Iris pigment epithelial cell (primary cell): ENCODE measurements at regions not wholly inside any gene's neighbourhood (a gene's known extent, or its start where the extent isn't known, plus 50 kb on each side); places are given as distances from the start of the nearest gene placed in this dataset.

Experiments used
- DNase-seq: peaks from one replicate; pipeline ENCODE4 v3.0.0-alpha.2; 2011; ENCODE audit warnings: low read depth

GRCh38 chr5:117212866-117213265 lies 638.2 kb upstream of the SEMA6A start:
- no peak for DNase-seq

DNA sequence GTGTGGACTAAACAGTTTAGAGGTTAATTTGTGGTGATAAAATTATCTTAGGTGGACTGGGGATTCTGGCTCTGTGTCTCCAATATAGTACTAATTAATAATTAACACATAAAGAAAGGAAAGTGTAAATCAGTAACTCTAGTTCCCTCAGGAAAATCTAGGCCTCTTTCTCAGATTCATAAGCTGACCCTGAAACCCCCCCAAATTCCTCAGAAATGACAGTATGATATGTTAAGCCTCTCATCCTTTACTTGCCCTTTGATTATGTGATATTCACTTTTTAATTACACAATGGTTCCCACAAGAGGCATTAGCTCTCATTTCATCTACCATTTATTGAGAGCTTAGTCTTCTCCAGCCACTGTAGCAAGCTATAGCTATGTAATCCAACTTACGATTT lies 636.2 kb upstream of the SEMA6A start:
- DNase-seq: no peak

- DNase-seq: no peak
Observed at GRCh38 chr5:117209479-117209878, 634.9 kb upstream of the SEMA6A start.

- no peak for DNase-seq
Observed at GRCh38 chr5:117207088-117207668, 632.6 kb upstream of the SEMA6A start.

DNA sequence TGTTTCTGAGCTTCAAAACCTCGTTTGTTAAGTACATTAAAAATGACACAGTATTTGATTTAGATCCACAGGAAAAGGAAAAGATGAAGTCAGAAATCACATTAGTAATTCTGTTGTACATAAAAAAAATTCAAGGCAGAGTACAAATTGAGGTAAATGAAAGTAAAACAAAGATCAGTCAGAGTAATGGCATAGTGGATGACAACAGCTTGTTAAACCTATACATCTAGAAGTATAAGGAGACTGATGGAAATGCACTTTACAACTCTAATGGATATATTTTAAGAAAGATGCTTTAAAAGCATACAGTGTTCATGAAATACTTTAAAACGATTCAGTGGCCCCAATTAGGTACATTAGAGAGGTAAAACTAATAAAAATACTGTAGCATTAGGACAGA lies 631.3 kb upstream of the SEMA6A start:
- no peak for DNase-seq

DNA sequence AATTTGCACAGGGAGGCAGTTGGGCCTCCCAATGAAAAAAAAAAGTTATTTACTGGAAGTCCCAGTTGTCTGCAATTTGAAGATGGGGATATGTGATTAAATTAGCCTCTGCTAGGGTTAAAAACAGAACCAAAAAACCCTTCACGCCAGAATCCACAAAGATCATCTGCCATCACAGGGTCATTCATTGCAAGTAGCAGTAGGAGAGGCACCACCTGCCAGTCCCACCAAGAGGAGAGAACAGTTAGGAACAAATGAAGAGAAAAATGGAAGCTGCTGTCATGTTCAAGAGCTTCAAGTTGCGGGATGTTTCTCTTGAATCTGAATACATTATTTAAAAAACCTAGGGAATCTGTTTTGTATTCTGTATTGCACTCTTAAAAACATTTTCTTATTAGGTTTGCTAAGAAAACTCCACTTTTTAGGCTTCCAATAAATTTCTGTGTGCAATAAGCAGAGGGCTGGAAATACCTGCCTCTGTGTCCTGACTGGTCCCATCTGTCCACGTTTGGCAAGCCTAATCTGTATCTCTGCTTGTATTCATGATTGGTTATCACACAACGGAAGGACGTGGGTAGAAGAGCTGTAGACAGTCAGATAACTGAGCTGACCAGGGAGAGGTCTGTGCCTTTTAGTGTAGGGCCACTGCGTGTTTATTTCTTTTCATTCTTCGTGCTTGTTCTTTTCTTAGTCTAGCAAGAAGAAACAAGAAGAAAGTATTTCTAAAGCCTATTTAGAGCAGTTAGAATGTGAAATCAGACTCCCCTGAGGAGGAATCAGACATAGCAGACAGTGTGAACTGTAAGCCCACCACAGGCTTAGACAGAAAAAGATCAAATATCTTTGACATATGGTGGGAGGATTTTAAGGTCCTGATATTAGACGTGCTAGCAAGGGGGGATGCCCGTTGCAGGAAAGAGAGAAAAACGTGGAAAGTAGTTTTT lies 630.6 kb upstream of the SEMA6A start:
- DNase-seq: no peak

DNA sequence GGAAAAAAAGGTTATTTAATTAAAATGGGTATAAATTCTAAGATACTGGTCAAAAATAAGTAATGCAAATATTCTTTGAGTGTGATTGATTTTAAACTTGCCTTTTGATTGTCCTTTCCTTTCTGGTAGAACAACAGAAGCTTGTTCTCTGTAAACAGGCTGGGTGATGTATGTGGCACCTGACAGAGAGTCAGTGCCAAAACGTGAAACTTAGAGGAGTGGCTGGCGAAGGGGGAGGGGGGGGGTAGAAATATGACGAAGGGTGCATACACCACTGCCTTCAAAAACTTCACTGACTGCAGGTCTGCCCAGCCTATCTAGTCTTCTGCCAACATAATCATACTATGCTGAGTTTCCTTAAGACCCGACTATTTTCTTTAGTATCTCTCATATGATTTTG lies 629.8 kb upstream of the SEMA6A start:
- no peak for DNase-seq

DNA sequence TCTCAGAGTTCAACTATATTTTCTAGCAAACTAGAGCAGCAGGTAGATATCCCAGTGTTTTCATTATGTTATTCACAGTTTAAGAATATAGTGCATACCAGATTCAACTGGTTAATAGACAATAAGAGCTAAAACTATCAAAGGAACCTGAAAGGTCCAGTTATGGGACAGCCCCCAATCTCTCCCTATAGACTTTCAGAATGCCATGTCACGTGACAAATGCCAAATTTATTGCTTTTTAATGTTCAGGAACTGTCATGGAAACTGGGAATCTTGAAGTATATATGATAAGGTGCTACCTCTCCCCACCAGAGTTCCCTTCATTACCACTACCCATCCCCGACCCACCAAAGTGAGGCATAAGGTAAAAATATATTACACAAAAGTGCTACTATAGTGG lies 629.0 kb upstream of the SEMA6A start:
- DNase-seq: no peak

GRCh38 chr5:117201001-117201400 lies 626.4 kb upstream of the SEMA6A start:
- DNase-seq: no peak

GRCh38 chr5:117195076-117195475 lies 620.5 kb upstream of the SEMA6A start:
- DNase-seq: no peak

DNA sequence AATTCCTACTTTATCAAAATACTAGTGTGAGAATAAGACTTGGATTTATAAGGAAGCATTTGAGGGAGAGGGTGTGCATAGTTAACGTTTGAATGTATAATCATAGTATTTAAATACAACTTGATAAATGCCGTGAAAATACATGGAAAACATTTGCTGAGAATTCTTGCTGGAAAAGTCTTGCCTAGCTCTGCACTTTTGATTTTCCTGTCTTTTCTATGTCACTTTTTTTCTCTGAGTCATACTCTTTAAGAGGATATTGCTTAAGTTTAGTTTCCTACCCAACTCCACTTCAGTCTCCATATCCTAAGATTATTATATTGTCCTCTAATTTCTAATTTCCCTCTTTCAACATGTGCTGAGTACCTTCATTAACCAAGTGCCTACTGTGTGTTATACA lies 616.6 kb upstream of the SEMA6A start:
- DNase-seq: no peak

DNA sequence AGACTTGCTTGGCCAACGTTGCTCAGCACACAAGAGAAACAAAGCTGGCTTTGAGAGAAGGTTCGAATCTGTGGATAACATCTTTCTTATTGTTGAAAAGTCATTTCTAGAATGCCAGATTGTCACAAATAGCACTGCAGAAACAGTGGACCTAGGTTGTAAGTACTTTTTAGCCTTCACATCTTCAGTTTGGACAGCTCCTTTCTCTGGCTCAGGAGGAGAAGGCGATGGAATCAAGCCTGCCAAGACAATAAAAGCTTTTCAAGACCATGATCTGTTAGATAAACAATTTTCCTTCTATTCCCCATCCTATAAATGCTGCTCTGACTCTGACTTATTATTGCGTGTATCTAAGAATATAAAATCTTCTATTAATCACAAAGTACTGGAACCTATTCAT lies 615.2 kb upstream of the SEMA6A start:
- DNase-seq: no peak

DNA sequence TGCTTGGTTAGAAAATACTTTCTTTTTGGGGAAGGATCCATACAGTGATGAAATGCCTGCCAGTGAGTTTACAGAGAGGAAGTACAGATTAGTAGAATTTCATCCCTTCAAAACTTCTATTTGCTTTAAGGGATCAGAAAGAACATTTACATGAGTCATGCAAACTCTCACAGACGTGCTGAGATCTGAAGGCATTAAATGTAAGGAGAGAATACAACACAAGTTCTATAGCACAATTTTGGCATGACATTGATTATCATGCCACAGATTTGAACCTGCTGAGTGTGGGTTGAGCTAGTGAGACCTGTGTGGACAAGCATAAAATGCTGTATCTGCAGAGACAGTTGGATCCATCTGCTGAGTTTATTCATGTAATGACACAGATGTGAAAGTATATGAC lies 613.6 kb upstream of the SEMA6A start:
- no peak for DNase-seq

DNA sequence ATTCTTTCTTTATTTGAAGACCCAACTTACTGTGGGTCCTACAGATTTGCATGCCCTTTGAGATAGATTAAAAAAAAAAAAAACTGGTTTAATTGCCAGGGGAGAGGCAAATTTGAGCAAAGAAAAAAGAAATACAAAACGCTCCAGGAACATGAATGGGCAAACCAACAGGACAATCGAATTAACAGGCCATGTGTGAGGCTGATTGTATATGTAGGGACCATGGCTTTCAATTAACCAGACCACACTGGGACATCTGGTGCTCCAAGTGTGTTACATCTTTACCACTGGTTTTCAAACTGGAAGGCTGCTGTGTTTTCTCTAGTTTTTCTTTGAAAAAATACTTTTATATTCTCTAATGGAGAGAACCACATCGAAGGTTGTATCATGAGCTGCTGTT lies 612.1 kb upstream of the SEMA6A start:
- no peak for DNase-seq

DNA sequence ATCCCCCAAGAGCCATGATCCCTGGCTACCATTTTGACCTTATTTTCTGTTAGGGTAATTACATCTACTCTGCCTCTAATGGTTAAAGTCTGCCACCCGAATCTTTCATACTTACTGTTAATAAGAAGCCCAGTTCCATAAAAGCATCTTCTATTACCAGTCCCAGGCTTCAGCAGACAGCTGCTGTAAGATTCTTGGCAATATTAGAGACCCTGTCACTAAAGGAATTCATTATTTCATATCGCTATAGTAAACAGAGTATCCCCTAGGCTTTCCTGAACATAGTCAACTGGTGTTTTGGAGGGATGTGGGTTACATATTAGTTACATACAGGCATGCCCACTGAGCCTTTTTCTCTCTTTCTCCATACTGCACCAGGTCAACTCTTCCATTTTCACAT lies 608.7 kb upstream of the SEMA6A start:
- DNase-seq: no peak

DNA sequence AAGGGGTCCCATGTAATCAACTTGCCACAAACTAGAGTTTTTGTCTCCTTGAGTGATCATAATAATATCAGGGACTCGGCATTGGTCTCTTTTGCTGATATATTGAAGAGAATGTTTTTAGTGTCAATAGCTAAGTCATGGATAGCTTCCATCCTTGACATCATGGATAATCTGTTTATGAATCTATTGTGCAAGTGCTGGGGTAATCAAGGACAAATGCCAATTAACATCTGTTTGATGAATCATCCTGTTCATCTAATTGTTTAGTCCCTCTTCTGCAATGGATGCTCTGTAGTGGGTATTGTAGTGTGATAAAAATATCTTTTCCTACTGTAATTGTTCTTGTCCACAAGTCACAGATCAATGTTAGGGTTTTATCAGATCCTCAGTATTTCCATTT lies 607.5 kb upstream of the SEMA6A start:
- no peak for DNase-seq

- DNase-seq: no peak
Observed at GRCh38 chr5:117177302-117177701, 602.7 kb upstream of the SEMA6A start.

- no peak for DNase-seq
Observed at GRCh38 chr5:117165068-117165467, 590.4 kb upstream of the SEMA6A start.

DNA sequence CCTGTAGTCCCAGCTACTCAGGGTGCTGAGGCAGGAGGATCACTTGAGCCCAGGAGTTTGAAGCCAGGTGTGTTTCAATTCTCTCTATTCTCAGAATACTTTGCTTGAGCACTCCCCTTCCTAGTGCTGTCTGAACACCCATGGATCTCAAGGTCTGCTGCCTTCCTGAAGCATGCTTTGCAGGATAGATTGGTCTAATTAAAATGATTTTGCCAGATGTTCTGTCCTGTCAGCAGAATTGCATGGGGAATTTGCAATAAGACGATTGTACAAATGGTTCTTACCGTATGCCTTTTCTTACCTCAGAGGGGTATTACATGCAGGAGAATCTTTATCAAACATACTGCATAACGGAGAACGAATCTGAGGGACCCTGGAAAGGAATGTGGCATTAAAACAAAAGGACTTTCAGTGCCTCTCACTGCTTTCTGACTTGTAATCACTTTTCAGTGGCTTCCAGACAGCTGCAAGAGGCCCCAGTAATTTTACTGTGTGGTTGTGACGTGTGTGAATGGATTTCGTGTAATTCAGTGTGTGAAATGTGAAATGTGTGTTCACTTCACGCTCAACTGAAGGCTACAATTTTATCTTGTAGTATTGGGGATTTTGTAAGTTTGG lies 587.2 kb upstream of the SEMA6A start:
- DNase-seq: no peak

DNA sequence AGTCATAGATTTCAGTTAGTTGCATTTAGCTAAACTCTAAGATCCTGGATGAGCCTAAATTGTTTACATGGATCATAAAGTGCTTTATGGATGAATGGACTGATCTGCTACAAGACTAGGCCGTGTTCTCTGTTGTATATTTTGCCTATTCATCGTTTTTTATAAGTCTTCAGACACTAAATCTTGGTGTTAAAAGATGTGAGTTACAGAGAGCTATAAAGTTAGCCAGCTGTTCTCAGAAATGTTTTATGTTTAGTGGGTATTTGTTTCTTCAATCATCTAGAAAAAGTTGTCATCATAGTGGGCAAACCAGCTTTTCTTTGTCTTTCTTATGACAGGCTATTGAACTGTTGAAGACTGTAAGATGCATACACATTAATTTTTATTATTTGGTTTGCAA lies 585.8 kb upstream of the SEMA6A start:
- no peak for DNase-seq

DNA sequence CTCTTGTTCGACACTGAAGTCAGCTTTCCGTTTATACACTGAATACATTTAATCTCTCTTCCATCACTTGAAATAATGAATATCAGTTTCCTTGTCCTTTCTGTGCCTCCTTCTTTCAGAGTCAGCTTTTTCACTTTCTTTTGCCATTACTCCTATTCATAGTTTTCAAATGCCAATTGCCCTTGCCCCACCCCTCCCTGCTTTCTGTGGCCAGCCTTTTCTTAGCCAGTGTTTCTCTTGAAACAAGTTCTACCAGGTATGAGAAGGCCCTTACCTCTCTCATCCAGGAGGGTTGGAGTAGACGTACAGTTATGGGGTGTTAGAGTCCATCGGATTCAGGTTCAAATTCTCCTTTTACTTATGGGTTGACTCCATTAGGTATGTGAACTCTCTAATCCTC lies 574.7 kb upstream of the SEMA6A start:
- no peak for DNase-seq

- no peak for DNase-seq
Observed at GRCh38 chr5:117144086-117144485, 569.5 kb upstream of the SEMA6A start.

DNA sequence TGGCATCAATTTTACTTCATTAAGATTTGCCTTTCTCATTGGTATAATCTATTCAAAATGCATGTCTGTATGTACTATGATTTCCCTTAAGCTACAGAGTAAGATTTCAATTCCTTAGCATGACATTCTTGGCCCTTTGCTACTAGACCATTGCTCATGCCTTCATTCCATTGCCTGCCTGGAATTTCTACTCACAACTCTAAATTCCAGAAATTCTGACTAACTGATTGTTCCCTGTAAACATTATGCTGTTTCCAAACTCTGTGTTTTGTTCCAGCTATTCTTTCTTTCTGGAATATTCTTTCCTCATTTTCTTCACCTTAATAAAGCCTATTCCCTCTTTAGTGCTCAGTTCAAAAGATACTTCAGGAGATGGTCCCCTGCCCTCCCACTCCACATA lies 568.8 kb upstream of the SEMA6A start:
- DNase-seq: no peak
